ENCODE measurements at regions not wholly inside any gene's neighbourhood (a gene's known extent, or its start where the extent isn't known, plus 50 kb on each side); places are given as distances from the start of the nearest gene placed in this dataset.

GRCh38 chr15:69853544-69853951 is 244.2 kb downstream of the TLE3 start:
- Histone ChIP-seq H3K9me3 (ENCODE audit: control insufficient read depth, low read length) (no peaks in the 10 kb centered on the region), H3K4me3 (ENCODE audit: insufficient read depth in 1 of 2, low read depth in 1 of 2, low read length in 2 of 2) (no peak overlapping the region), H4K91ac (ENCODE audit: low read length) (peak overlapping the region; percentile 91), H2AFZ (ENCODE audit: low read depth, low read length) (no peak overlapping the region), H3K9ac (ENCODE audit: low read length) (peak overlapping the region; percentile 14), H3K18ac (ENCODE audit: low read depth in 1 of 2, low read length in 2 of 2) (peak overlapping the region; percentile 81 to 96), H3K4me1 (ENCODE audit: control insufficient read depth, insufficient read depth, low read depth, low read length) (peaks cover 29% of the 10 kb centered on the region), H2BK120ac (ENCODE audit: low read depth, low read length) (peak overlapping the region; percentile 65), H3K4me2 (ENCODE audit: low read length, poor library complexity, severe bottlenecking) (no peak overlapping the region), H3K79me1 (replicated peaks; ENCODE audit: low read length, poor library complexity, severe bottlenecking) (no peaks in the 10 kb centered on the region), H2BK5ac (ENCODE audit: low read depth, low read length, poor library complexity, severe bottlenecking) (peak overlapping the region; percentile 26), H3K27me3 (ENCODE audit: control insufficient read depth in 1 of 2, insufficient read depth in 1 of 2, low read length in 2 of 2) (peaks cover 0 to 18% of the 10 kb centered on the region in 2 experiments), H3K36me3 (ENCODE audit: control insufficient read depth in 1 of 2, insufficient read depth in 2 of 2, low read depth in 1 of 2, low read length in 2 of 2) (no peaks in the 10 kb centered on the region), H3K14ac (ENCODE audit: low read length in 2 of 2) (no peak overlapping the region), H2AK5ac (ENCODE audit: low read length, severe bottlenecking) (peak overlapping the region; percentile 59), H2BK12ac (ENCODE audit: low read length in 2 of 2) (peak overlapping the region; percentile 64 to 99), H3K27ac (ENCODE audit: low read length, poor library complexity, severe bottlenecking) (peak overlapping the region; percentile 87), H3K23ac (ENCODE audit: low read length in 2 of 2) (peak overlapping the region in 1 of 2 experiments; percentile 10), H4K8ac (ENCODE audit: low read length) (peak overlapping the region; percentile 71), H2BK15ac (ENCODE audit: low read depth, poor library complexity, severe bottlenecking) (no peak overlapping the region), H3K4ac (ENCODE audit: low read depth in 1 of 2, low read length in 2 of 2) (peak overlapping the region; percentile 96 to 98)
- DNase-seq = peak; percentile 98
- WGBS = 1% methylated on average over 6 of the region's 6 CpGs

- Histone ChIP-seq H3K14ac (ENCODE audit: low read length in 2 of 2) (no peak overlapping the region), H3K79me1 (replicated peaks; ENCODE audit: low read length, poor library complexity, severe bottlenecking) (no peaks in the 10 kb centered on the region), H3K4ac (ENCODE audit: low read depth in 1 of 2, low read length in 2 of 2) (no peak overlapping the region), H2BK15ac (ENCODE audit: low read depth, poor library complexity, severe bottlenecking) (no peak overlapping the region), H3K27ac (ENCODE audit: low read length, poor library complexity, severe bottlenecking) (peak overlapping the region; percentile 87), H2AFZ (ENCODE audit: low read depth, low read length) (no peak overlapping the region), H2BK5ac (ENCODE audit: low read depth, low read length, poor library complexity, severe bottlenecking) (no peak overlapping the region), H3K23ac (ENCODE audit: low read length in 2 of 2) (no peak overlapping the region), H4K8ac (ENCODE audit: low read length) (peak overlapping the region; percentile 45), H3K36me3 (ENCODE audit: control insufficient read depth in 1 of 2, insufficient read depth in 2 of 2, low read depth in 1 of 2, low read length in 2 of 2) (no peaks in the 10 kb centered on the region), H2BK120ac (ENCODE audit: low read depth, low read length) (no peak overlapping the region), H3K9me3 (ENCODE audit: control insufficient read depth, low read length) (no peaks in the 10 kb centered on the region), H3K27me3 (ENCODE audit: control insufficient read depth in 1 of 2, insufficient read depth in 1 of 2, low read length in 2 of 2) (peaks cover 0 to 14% of the 10 kb centered on the region in 2 experiments), H3K18ac (ENCODE audit: low read depth in 1 of 2, low read length in 2 of 2) (peak overlapping the region in 1 of 2 experiments; percentile 34), H3K4me3 (ENCODE audit: insufficient read depth in 1 of 2, low read depth in 1 of 2, low read length in 2 of 2) (no peak overlapping the region), H4K91ac (ENCODE audit: low read length) (no peak overlapping the region), H2BK12ac (ENCODE audit: low read length in 2 of 2) (no peak overlapping the region), H3K4me1 (ENCODE audit: control insufficient read depth, insufficient read depth, low read depth, low read length) (peaks cover 29% of the 10 kb centered on the region), H3K9ac (ENCODE audit: low read length) (no peak overlapping the region), H3K4me2 (ENCODE audit: low read length, poor library complexity, severe bottlenecking) (no peak overlapping the region), H2AK5ac (ENCODE audit: low read length, severe bottlenecking) (no peak overlapping the region)
- no peak for DNase-seq
- 17% methylated on average over 2 of the region's 4 CpGs for WGBS
Observed at GRCh38 chr15:69854001-69854400, 243.7 kb downstream of the TLE3 start.

- WGBS = 7% methylated on average over 8 of the region's 11 CpGs
- peak overlapping the region; percentile 90 to 95 for H3K18ac ChIP-seq (ENCODE audit: low read depth in 1 of 2, low read length in 2 of 2)
- peak overlapping the region; percentile 87 for H3K27ac ChIP-seq (ENCODE audit: low read length, poor library complexity, severe bottlenecking)
Observed at GRCh38 chr15:69854521-69855181, 243.1 kb downstream of the TLE3 start.

GRCh38 chr15:69855258-69856000 is 242.3 kb downstream of the TLE3 start:
- WGBS = 56% methylated on average over 12 of the region's 13 CpGs
- H3K27me3 ChIP-seq (ENCODE audit: control insufficient read depth in 1 of 2, insufficient read depth in 1 of 2, low read length in 2 of 2) = peaks cover 0 to 16% of the 10 kb centered on the region in 2 experiments
- H3K36me3 ChIP-seq (ENCODE audit: control insufficient read depth in 1 of 2, insufficient read depth in 2 of 2, low read depth in 1 of 2, low read length in 2 of 2) = no peaks in the 10 kb centered on the region
- peak overlapping the region; percentile 87 for H3K27ac ChIP-seq (ENCODE audit: low read length, poor library complexity, severe bottlenecking)
- H3K14ac ChIP-seq (ENCODE audit: low read length in 2 of 2) = peak overlapping the region in 1 of 2 experiments; percentile 35
- H3K23ac ChIP-seq (ENCODE audit: low read length in 2 of 2) = no peak overlapping the region
- no peak overlapping the region for H2BK5ac ChIP-seq (ENCODE audit: low read depth, low read length, poor library complexity, severe bottlenecking)
- H2BK12ac ChIP-seq (ENCODE audit: low read length in 2 of 2) = peak overlapping the region; percentile 80 to 90
- H3K4me1 ChIP-seq (ENCODE audit: control insufficient read depth, insufficient read depth, low read depth, low read length) = peaks cover 28% of the 10 kb centered on the region
- DNase-seq = peak; percentile 66
- H3K79me1 ChIP-seq (replicated peaks; ENCODE audit: low read length, poor library complexity, severe bottlenecking) = no peaks in the 10 kb centered on the region
- no peak overlapping the region for H3K4me2 ChIP-seq (ENCODE audit: low read length, poor library complexity, severe bottlenecking)
- H3K18ac ChIP-seq (ENCODE audit: low read depth in 1 of 2, low read length in 2 of 2) = peak overlapping the region; percentile 90 to 95
- peak overlapping the region; percentile 87 to 88 for H3K4ac ChIP-seq (ENCODE audit: low read depth in 1 of 2, low read length in 2 of 2)
- peak overlapping the region; percentile 96 for H2AK5ac ChIP-seq (ENCODE audit: low read length, severe bottlenecking)
- H2BK120ac ChIP-seq (ENCODE audit: low read depth, low read length) = peak overlapping the region; percentile 37
- no peak overlapping the region for H3K9ac ChIP-seq (ENCODE audit: low read length)
- H3K4me3 ChIP-seq (ENCODE audit: insufficient read depth in 1 of 2, low read depth in 1 of 2, low read length in 2 of 2) = no peak overlapping the region
- no peak overlapping the region for H2BK15ac ChIP-seq (ENCODE audit: low read depth, poor library complexity, severe bottlenecking)
- peak overlapping the region; percentile 65 for H4K8ac ChIP-seq (ENCODE audit: low read length)
- peak overlapping the region; percentile 98 for H4K91ac ChIP-seq (ENCODE audit: low read length)
- H3K9me3 ChIP-seq (ENCODE audit: control insufficient read depth, low read length) = no peaks in the 10 kb centered on the region
- H2AFZ ChIP-seq (ENCODE audit: low read depth, low read length) = peak overlapping the region; percentile 57

More at GRCh38 chr15:69854521-69855181, 243.1 kb downstream of the TLE3 start:
- Histone ChIP-seq H3K4ac (ENCODE audit: low read depth in 1 of 2, low read length in 2 of 2) (peak overlapping the region; percentile 66 to 86), H4K8ac (ENCODE audit: low read length) (peak overlapping the region; percentile 89), H2BK12ac (ENCODE audit: low read length in 2 of 2) (peak overlapping the region; percentile 69 to 81), H2BK5ac (ENCODE audit: low read depth, low read length, poor library complexity, severe bottlenecking) (no peak overlapping the region), H3K36me3 (ENCODE audit: control insufficient read depth in 1 of 2, insufficient read depth in 2 of 2, low read depth in 1 of 2, low read length in 2 of 2) (no peaks in the 10 kb centered on the region), H4K91ac (ENCODE audit: low read length) (peak overlapping the region; percentile 98), H3K23ac (ENCODE audit: low read length in 2 of 2) (peak overlapping the region in 1 of 2 experiments; percentile 16), H2BK120ac (ENCODE audit: low read depth, low read length) (peak overlapping the region; percentile 69), H2AK5ac (ENCODE audit: low read length, severe bottlenecking) (peak overlapping the region; percentile 96), H3K9ac (ENCODE audit: low read length) (no peak overlapping the region), H3K14ac (ENCODE audit: low read length in 2 of 2) (peak overlapping the region in 1 of 2 experiments; percentile 68), H3K9me3 (ENCODE audit: control insufficient read depth, low read length) (no peaks in the 10 kb centered on the region), H2BK15ac (ENCODE audit: low read depth, poor library complexity, severe bottlenecking) (peak overlapping the region; percentile 60), H2AFZ (ENCODE audit: low read depth, low read length) (no peak overlapping the region), H3K4me3 (ENCODE audit: insufficient read depth in 1 of 2, low read depth in 1 of 2, low read length in 2 of 2) (no peak overlapping the region), H3K4me2 (ENCODE audit: low read length, poor library complexity, severe bottlenecking) (peak overlapping the region; percentile 34), H3K79me1 (replicated peaks; ENCODE audit: low read length, poor library complexity, severe bottlenecking) (no peaks in the 10 kb centered on the region), H3K27me3 (ENCODE audit: control insufficient read depth in 1 of 2, insufficient read depth in 1 of 2, low read length in 2 of 2) (peaks cover 0 to 16% of the 10 kb centered on the region in 2 experiments), H3K4me1 (ENCODE audit: control insufficient read depth, insufficient read depth, low read depth, low read length) (peaks cover 29% of the 10 kb centered on the region)
- peak; percentile 93 for DNase-seq
